ENCODE measurements at regions not wholly inside any gene's neighbourhood (a gene's known extent, or its start where the extent isn't known, plus 50 kb on each side); places are given as distances from the start of the nearest gene placed in this dataset.

- Histone ChIP-seq H3K4me3 (ENCODE audit: low read depth, low read length) (no peak overlapping the region), H3K27ac (ENCODE audit: low read depth, low read length) (no peak overlapping the region)
Measured at GRCh38 chr1:244974106-244974505, 109.8 kb upstream of the HNRNPU start.

GRCh38 chr1:244971552-244972216 lies 107.3 kb upstream of the HNRNPU start:
- H2AFZ ChIP-seq (ENCODE audit: low read length, unreplicated experiment) = peak overlapping the region; percentile 47
- H3K4me1 ChIP-seq (ENCODE audit: control insufficient read depth, insufficient read depth, low read length, unreplicated experiment) = peaks cover 20% of the 10 kb centered on the region
- H3K27me3 ChIP-seq (ENCODE audit: insufficient read depth, low read length) = no peaks in the 10 kb centered on the region
- H3K27ac ChIP-seq (ENCODE audit: low read depth, low read length) = peak overlapping the region; percentile 100
- peaks cover 8% of the 10 kb centered on the region for H3K79me2 ChIP-seq (ENCODE audit: control insufficient read depth, insufficient read depth, low read length, unreplicated experiment)
- no peaks in the 10 kb centered on the region for H3K36me3 ChIP-seq (ENCODE audit: insufficient read depth, low read length)
- peak overlapping the region; percentile 87 for H3K4me3 ChIP-seq (ENCODE audit: low read depth, low read length)

More at GRCh38 chr1:244974106-244974505, 109.8 kb upstream of the HNRNPU start:
- Histone ChIP-seq H3K27me3 (ENCODE audit: insufficient read depth, low read length) (no peaks in the 10 kb centered on the region), H3K4me1 (ENCODE audit: control insufficient read depth, insufficient read depth, low read length, unreplicated experiment) (peaks cover 8% of the 10 kb centered on the region), H2AFZ (ENCODE audit: low read length, unreplicated experiment) (no peak overlapping the region), H3K36me3 (ENCODE audit: insufficient read depth, low read length) (no peaks in the 10 kb centered on the region), H3K79me2 (ENCODE audit: control insufficient read depth, insufficient read depth, low read length, unreplicated experiment) (peaks cover 13% of the 10 kb centered on the region)

GRCh38 chr1:244970744-244971551 lies 106.6 kb upstream of the HNRNPU start:
- H3K36me3 ChIP-seq (ENCODE audit: insufficient read depth, low read length) = no peaks in the 10 kb centered on the region
- peak overlapping the region; percentile 87 for H3K4me3 ChIP-seq (ENCODE audit: low read depth, low read length)
- H3K4me1 ChIP-seq (ENCODE audit: control insufficient read depth, insufficient read depth, low read length, unreplicated experiment) = peaks cover 20% of the 10 kb centered on the region
- H3K27me3 ChIP-seq (ENCODE audit: insufficient read depth, low read length) = no peaks in the 10 kb centered on the region
- peak overlapping the region; percentile 100 for H3K27ac ChIP-seq (ENCODE audit: low read depth, low read length)
- H2AFZ ChIP-seq (ENCODE audit: low read length, unreplicated experiment) = peak overlapping the region; percentile 47
- peaks cover 8% of the 10 kb centered on the region for H3K79me2 ChIP-seq (ENCODE audit: control insufficient read depth, insufficient read depth, low read length, unreplicated experiment)

GRCh38 chr1:244970236-244970743 lies 105.9 kb upstream of the HNRNPU start:
- no peaks in the 10 kb centered on the region for H3K27me3 ChIP-seq (ENCODE audit: insufficient read depth, low read length)
- H3K36me3 ChIP-seq (ENCODE audit: insufficient read depth, low read length) = no peaks in the 10 kb centered on the region
- peaks cover 8% of the 10 kb centered on the region for H3K79me2 ChIP-seq (ENCODE audit: control insufficient read depth, insufficient read depth, low read length, unreplicated experiment)
- H3K4me3 ChIP-seq (ENCODE audit: low read depth, low read length) = peak overlapping the region; percentile 87
- H2AFZ ChIP-seq (ENCODE audit: low read length, unreplicated experiment) = peak overlapping the region; percentile 83
- H3K4me1 ChIP-seq (ENCODE audit: control insufficient read depth, insufficient read depth, low read length, unreplicated experiment) = peaks cover 23% of the 10 kb centered on the region
- H3K27ac ChIP-seq (ENCODE audit: low read depth, low read length) = peak overlapping the region; percentile 100

- peaks cover 30% of the 10 kb centered on the region for H3K4me1 ChIP-seq (ENCODE audit: control insufficient read depth, insufficient read depth, low read length, unreplicated experiment)
- H3K79me2 ChIP-seq (ENCODE audit: control insufficient read depth, insufficient read depth, low read length, unreplicated experiment) = peaks cover 8% of the 10 kb centered on the region
- H3K4me3 ChIP-seq (ENCODE audit: low read depth, low read length) = peak overlapping the region; percentile 87
- no peaks in the 10 kb centered on the region for H3K27me3 ChIP-seq (ENCODE audit: insufficient read depth, low read length)
- peak overlapping the region; percentile 100 for H3K27ac ChIP-seq (ENCODE audit: low read depth, low read length)
- H2AFZ ChIP-seq (ENCODE audit: low read length, unreplicated experiment) = peak overlapping the region; percentile 83
- H3K36me3 ChIP-seq (ENCODE audit: insufficient read depth, low read length) = no peaks in the 10 kb centered on the region
Measured at GRCh38 chr1:244969355-244970235, 105.3 kb upstream of the HNRNPU start.

GRCh38 chr1:244968881-244969280 lies 104.5 kb upstream of the HNRNPU start:
- Histone ChIP-seq H3K36me3 (ENCODE audit: insufficient read depth, low read length) (no peaks in the 10 kb centered on the region), H3K27ac (ENCODE audit: low read depth, low read length) (peak overlapping the region; percentile 100), H3K4me1 (ENCODE audit: control insufficient read depth, insufficient read depth, low read length, unreplicated experiment) (peaks cover 38% of the 10 kb centered on the region), H3K27me3 (ENCODE audit: insufficient read depth, low read length) (no peaks in the 10 kb centered on the region), H3K4me3 (ENCODE audit: low read depth, low read length) (peak overlapping the region; percentile 87), H2AFZ (ENCODE audit: low read length, unreplicated experiment) (no peak overlapping the region), H3K79me2 (ENCODE audit: control insufficient read depth, insufficient read depth, low read length, unreplicated experiment) (peaks cover 8% of the 10 kb centered on the region)

GRCh38 chr1:244968471-244968871 lies 104.1 kb upstream of the HNRNPU start:
- H2AFZ ChIP-seq (ENCODE audit: low read length, unreplicated experiment) = no peak overlapping the region
- no peaks in the 10 kb centered on the region for H3K36me3 ChIP-seq (ENCODE audit: insufficient read depth, low read length)
- H3K27ac ChIP-seq (ENCODE audit: low read depth, low read length) = peak overlapping the region; percentile 100
- H3K4me1 ChIP-seq (ENCODE audit: control insufficient read depth, insufficient read depth, low read length, unreplicated experiment) = peaks cover 42% of the 10 kb centered on the region
- no peaks in the 10 kb centered on the region for H3K27me3 ChIP-seq (ENCODE audit: insufficient read depth, low read length)
- peak overlapping the region; percentile 87 for H3K4me3 ChIP-seq (ENCODE audit: low read depth, low read length)
- peaks cover 8% of the 10 kb centered on the region for H3K79me2 ChIP-seq (ENCODE audit: control insufficient read depth, insufficient read depth, low read length, unreplicated experiment)

GRCh38 chr1:244967159-244967558 lies 102.8 kb upstream of the HNRNPU start:
- no peak overlapping the region for H2AFZ ChIP-seq (ENCODE audit: low read length, unreplicated experiment)
- peaks cover 43% of the 10 kb centered on the region for H3K4me1 ChIP-seq (ENCODE audit: control insufficient read depth, insufficient read depth, low read length, unreplicated experiment)
- H3K4me3 ChIP-seq (ENCODE audit: low read depth, low read length) = no peak overlapping the region
- H3K79me2 ChIP-seq (ENCODE audit: control insufficient read depth, insufficient read depth, low read length, unreplicated experiment) = peaks cover 2% of the 10 kb centered on the region
- no peaks in the 10 kb centered on the region for H3K27me3 ChIP-seq (ENCODE audit: insufficient read depth, low read length)
- H3K36me3 ChIP-seq (ENCODE audit: insufficient read depth, low read length) = no peaks in the 10 kb centered on the region
- no peak overlapping the region for H3K27ac ChIP-seq (ENCODE audit: low read depth, low read length)

- peaks cover 40% of the 10 kb centered on the region for H3K4me1 ChIP-seq (ENCODE audit: control insufficient read depth, insufficient read depth, low read length, unreplicated experiment)
- peak overlapping the region; percentile 89 for H3K27ac ChIP-seq (ENCODE audit: low read depth, low read length)
- H3K79me2 ChIP-seq (ENCODE audit: control insufficient read depth, insufficient read depth, low read length, unreplicated experiment) = no peaks in the 10 kb centered on the region
- no peak overlapping the region for H3K4me3 ChIP-seq (ENCODE audit: low read depth, low read length)
- H3K36me3 ChIP-seq (ENCODE audit: insufficient read depth, low read length) = no peaks in the 10 kb centered on the region
- H2AFZ ChIP-seq (ENCODE audit: low read length, unreplicated experiment) = peak overlapping the region; percentile 32
- no peaks in the 10 kb centered on the region for H3K27me3 ChIP-seq (ENCODE audit: insufficient read depth, low read length)
Measured at GRCh38 chr1:244965185-244966030, 101.1 kb upstream of the HNRNPU start.

Data from ACC112 (cell line).